CD4-positive, alpha-beta T cell treated with Interferon gamma for 1 hour (primary cell): ENCODE measurements at regions not wholly inside any gene's neighbourhood (a gene's known extent, or its start where the extent isn't known, plus 50 kb on each side); places are given as distances from the start of the nearest gene placed in this dataset.
"Not testable (repeated sequence)": the region's sequence is repeated elsewhere in the genome, so short reads cannot be mapped to it uniquely, and the experiment has no call there.

Experiments
- DNase-seq: peaks from one replicate; pipeline ENCODE4 v3.0.0-alpha.2; 2020

- DNase-seq, result no peak
These were observed 709.2 kb downstream of the TMEM121 start for GRCh38 chr14:106235356-106236159.

- no peak for DNase-seq
These were observed 722.2 kb downstream of the TMEM121 start for GRCh38 chr14:106248321-106249192.

- not testable (repeated sequence) for DNase-seq
These were observed 727.6 kb downstream of the TMEM121 start for GRCh38 chr14:106253995-106254394.

- peak; percentile 42 for DNase-seq
These were observed 731.2 kb downstream of the TMEM121 start for GRCh38 chr14:106257569-106257994.

GRCh38 chr14:106268013-106268727 lies 741.8 kb downstream of the TMEM121 start:
- DNase-seq, result peak; percentile 65

- DNase-seq, result no peak
These were observed 742.6 kb downstream of the TMEM121 start for GRCh38 chr14:106269029-106269428.

GRCh38 chr14:106269451-106270204 lies 743.2 kb downstream of the TMEM121 start:
- DNase-seq, result no peak

GRCh38 chr14:106270476-106271121 lies 744.2 kb downstream of the TMEM121 start:
- not testable (repeated sequence) for DNase-seq

- no peak for DNase-seq
These were observed 750.2 kb downstream of the TMEM121 start for GRCh38 chr14:106276326-106277267.

- no peak for DNase-seq
These were observed 751.1 kb downstream of the TMEM121 start for GRCh38 chr14:106277503-106277902.

GRCh38 chr14:106280876-106281275 lies 754.5 kb downstream of the TMEM121 start:
- DNase-seq, result no peak

- no peak for DNase-seq
These were observed 760.4 kb downstream of the TMEM121 start for GRCh38 chr14:106286697-106287290.

GRCh38 chr14:106287506-106287905 lies 761.1 kb downstream of the TMEM121 start:
- DNase-seq, result no peak

GRCh38 chr14:106291626-106292025 lies 765.2 kb downstream of the TMEM121 start:
- DNase-seq, result no peak

- no peak for DNase-seq
These were observed 767.9 kb downstream of the TMEM121 start for GRCh38 chr14:106294324-106294723.

GRCh38 chr14:106300951-106301510 lies 774.6 kb downstream of the TMEM121 start:
- DNase-seq, result not testable (repeated sequence)

- DNase-seq, result not testable (repeated sequence)
These were observed 775.2 kb downstream of the TMEM121 start for GRCh38 chr14:106301609-106302008.

- DNase-seq, result no peak
These were observed 776.3 kb downstream of the TMEM121 start for GRCh38 chr14:106302661-106303060.

- DNase-seq, result no peak
These were observed 777.9 kb downstream of the TMEM121 start for GRCh38 chr14:106304271-106304670.
